ENCODE measurements at regions not wholly inside any gene's neighbourhood (a gene's known extent, or its start where the extent isn't known, plus 50 kb on each side); places are given as distances from the start of the nearest gene placed in this dataset.
"Not testable (repeated sequence)": the region's sequence is repeated elsewhere in the genome, so short reads cannot be mapped to it uniquely, and the experiment has no call there.

DNA sequence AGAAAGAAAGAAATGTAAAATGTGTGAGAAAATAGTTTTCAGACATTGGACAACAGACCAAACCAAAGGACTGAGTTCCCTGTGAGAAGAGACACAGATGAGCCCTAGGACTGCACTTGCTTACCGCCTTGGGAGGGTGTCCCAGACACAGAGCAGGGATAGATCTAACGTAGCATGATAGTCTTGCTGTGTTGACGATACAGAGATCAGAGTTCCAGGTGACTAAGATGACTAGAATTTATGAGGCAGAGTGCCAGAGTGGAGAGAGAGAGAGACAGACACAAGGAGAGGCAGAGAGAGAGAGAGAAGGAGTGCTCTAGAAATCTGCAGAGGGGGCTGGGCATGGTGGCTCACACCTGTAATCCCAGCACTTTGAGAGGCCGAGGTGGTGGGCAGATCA lies 148.2 kb upstream of the LMNTD1 start:
- H3K9me3 ChIP-seq (ENCODE audit: insufficient read depth, low read depth, low read length) = peaks cover 1% of the 10 kb centered on the region; the same call in 1 of the 2 replicates
- no peaks in the 10 kb centered on the region for H3K27me3 ChIP-seq (ENCODE audit: insufficient read depth, low read length, poor library complexity, severe bottlenecking)
- TF ChIP-seq, protein P1, sequence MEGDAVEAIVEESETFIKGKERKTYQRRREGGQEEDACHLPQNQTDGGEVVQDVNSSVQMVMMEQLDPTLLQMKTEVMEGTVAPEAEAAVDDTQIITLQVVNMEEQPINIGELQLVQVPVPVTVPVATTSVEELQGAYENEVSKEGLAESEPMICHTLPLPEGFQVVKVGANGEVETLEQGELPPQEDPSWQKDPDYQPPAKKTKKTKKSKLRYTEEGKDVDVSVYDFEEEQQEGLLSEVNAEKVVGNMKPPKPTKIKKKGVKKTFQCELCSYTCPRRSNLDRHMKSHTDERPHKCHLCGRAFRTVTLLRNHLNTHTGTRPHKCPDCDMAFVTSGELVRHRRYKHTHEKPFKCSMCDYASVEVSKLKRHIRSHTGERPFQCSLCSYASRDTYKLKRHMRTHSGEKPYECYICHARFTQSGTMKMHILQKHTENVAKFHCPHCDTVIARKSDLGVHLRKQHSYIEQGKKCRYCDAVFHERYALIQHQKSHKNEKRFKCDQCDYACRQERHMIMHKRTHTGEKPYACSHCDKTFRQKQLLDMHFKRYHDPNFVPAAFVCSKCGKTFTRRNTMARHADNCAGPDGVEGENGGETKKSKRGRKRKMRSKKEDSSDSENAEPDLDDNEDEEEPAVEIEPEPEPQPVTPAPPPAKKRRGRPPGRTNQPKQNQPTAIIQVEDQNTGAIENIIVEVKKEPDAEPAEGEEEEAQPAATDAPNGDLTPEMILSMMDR (conservative IDR thresholded peaks at IDR 0.05; ENCODE audit: low read length) = no peak
- TF ChIP-seq EZH2phosphoT487 (IDR thresholded peaks at IDR 0.05; ENCODE audit: borderline replicate concordance) = no peak
- peaks cover 9% of the 10 kb centered on the region; the same call in 1 of the 2 replicates for H3F3A ChIP-seq (ENCODE audit: low read depth)
- H3K36me3 ChIP-seq (ENCODE audit: insufficient read depth, low read length) = no peaks in the 10 kb centered on the region
- no peak overlapping the region for H3K4me3 ChIP-seq (ENCODE audit: low read length, poor library complexity, severe bottlenecking)
- H3K9me2 ChIP-seq (replicated peaks; ENCODE audit: low read depth, low read length) = no peaks in the 10 kb centered on the region
- H3K4me2 ChIP-seq (ENCODE audit: low read depth, low read length, poor library complexity, severe bottlenecking) = no peak overlapping the region
- no peak overlapping the region for H2AFZ ChIP-seq (ENCODE audit: low read length)
- no peaks in the 10 kb centered on the region for H3K79me2 ChIP-seq (ENCODE audit: insufficient read depth, low read length)
- peaks cover 57% of the 10 kb centered on the region for H3K4me1 ChIP-seq (ENCODE audit: insufficient read depth, low read length, poor library complexity, severe bottlenecking)
- no peak overlapping the region for H3K9ac ChIP-seq (ENCODE audit: low read depth, low read length, poor library complexity, severe bottlenecking)
- H4K20me1 ChIP-seq (ENCODE audit: insufficient read depth, low read length, poor library complexity, severe bottlenecking) = no peaks in the 10 kb centered on the region

DNA sequence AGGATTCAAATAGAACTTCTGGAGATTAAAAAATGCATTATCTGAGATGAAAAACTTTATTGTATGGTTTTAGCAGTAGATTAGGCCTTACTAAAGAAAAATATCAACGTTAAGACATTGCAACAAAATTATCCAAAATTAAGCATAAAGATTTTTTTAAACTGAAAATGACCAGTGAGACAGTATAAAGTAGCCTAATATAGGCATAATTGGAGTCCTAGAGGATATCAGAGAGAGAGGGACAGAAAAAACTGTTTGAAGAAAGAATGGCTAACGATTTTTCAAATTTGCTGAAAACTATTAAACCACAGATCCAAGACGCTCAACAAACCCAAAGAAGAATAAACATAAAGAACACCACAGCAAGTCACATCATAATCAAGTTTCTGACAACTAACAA lies 149.5 kb upstream of the LMNTD1 start:
- Histone ChIP-seq H3K79me2 (ENCODE audit: insufficient read depth, low read length) (no peaks in the 10 kb centered on the region), H3K9ac (ENCODE audit: low read depth, low read length, poor library complexity, severe bottlenecking) (no peak overlapping the region), H2AFZ (ENCODE audit: low read length) (no peak overlapping the region), H3K4me1 (ENCODE audit: insufficient read depth, low read length, poor library complexity, severe bottlenecking) (peaks cover 56% of the 10 kb centered on the region), H3K9me2 (replicated peaks; ENCODE audit: low read depth, low read length) (no peaks in the 10 kb centered on the region), H3F3A (ENCODE audit: low read depth) (peaks cover 9% of the 10 kb centered on the region; the same call in 1 of the 2 replicates), H3K36me3 (ENCODE audit: insufficient read depth, low read length) (no peaks in the 10 kb centered on the region), H3K27me3 (ENCODE audit: insufficient read depth, low read length, poor library complexity, severe bottlenecking) (no peaks in the 10 kb centered on the region), H3K9me3 (ENCODE audit: insufficient read depth, low read depth, low read length) (peaks cover 14% of the 10 kb centered on the region; the same call in 1 of the 2 replicates), H3K4me2 (ENCODE audit: low read depth, low read length, poor library complexity, severe bottlenecking) (no peak overlapping the region), H3K4me3 (ENCODE audit: low read length, poor library complexity, severe bottlenecking) (no peak overlapping the region), H4K20me1 (ENCODE audit: insufficient read depth, low read length, poor library complexity, severe bottlenecking) (no peaks in the 10 kb centered on the region)
- TF ChIP-seq, protein P1 (conservative IDR thresholded peaks at IDR 0.05; ENCODE audit: low read length) = no peak
- TF ChIP-seq EZH2phosphoT487 (IDR thresholded peaks at IDR 0.05; ENCODE audit: borderline replicate concordance) = no peak

DNA sequence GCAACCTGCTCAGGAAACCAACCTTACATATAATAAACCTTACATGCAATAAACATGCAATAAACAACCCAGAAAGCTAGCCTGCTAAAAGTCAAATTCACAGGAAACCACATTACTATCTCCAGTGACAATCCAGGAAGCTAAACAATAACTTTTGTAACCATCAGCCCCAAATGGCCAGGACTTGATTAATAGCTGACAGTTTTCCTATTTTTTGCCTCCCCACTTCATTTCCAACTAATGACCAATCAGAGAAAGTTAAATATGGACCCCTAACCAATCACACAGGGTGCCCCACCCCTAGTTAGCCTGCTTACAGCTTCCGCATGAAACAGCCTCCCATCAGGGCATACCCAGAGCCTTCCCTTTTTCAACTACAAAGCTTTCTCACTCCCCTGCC lies 152.2 kb upstream of the LMNTD1 start:
- H3K36me3 ChIP-seq (ENCODE audit: insufficient read depth, low read length) = no peaks in the 10 kb centered on the region
- H3K4me3 ChIP-seq (ENCODE audit: low read length, poor library complexity, severe bottlenecking) = peak overlapping the region; percentile 49
- peaks cover 31% of the 10 kb centered on the region for H3K4me1 ChIP-seq (ENCODE audit: insufficient read depth, low read length, poor library complexity, severe bottlenecking)
- H3K9me3 ChIP-seq (ENCODE audit: insufficient read depth, low read depth, low read length) = peaks cover 21% of the 10 kb centered on the region; the same call in 1 of the 2 replicates
- no peaks in the 10 kb centered on the region for H3K9me2 ChIP-seq (replicated peaks; ENCODE audit: low read depth, low read length)
- H2AFZ ChIP-seq (ENCODE audit: low read length) = no peak overlapping the region; the same call in 1 of the 2 replicates
- peaks cover 9% of the 10 kb centered on the region; the same call in 1 of the 2 replicates for H3F3A ChIP-seq (ENCODE audit: low read depth)
- H3K27me3 ChIP-seq (ENCODE audit: insufficient read depth, low read length, poor library complexity, severe bottlenecking) = no peaks in the 10 kb centered on the region
- peak overlapping the region; percentile 66 for H3K4me2 ChIP-seq (ENCODE audit: low read depth, low read length, poor library complexity, severe bottlenecking)
- no peaks in the 10 kb centered on the region for H4K20me1 ChIP-seq (ENCODE audit: insufficient read depth, low read length, poor library complexity, severe bottlenecking)
- TF ChIP-seq, protein P1 (conservative IDR thresholded peaks at IDR 0.05; ENCODE audit: low read length) = no peak
- no peaks in the 10 kb centered on the region for H3K79me2 ChIP-seq (ENCODE audit: insufficient read depth, low read length)
- peak overlapping the region; percentile 49 for H3K9ac ChIP-seq (ENCODE audit: low read depth, low read length, poor library complexity, severe bottlenecking)

DNA sequence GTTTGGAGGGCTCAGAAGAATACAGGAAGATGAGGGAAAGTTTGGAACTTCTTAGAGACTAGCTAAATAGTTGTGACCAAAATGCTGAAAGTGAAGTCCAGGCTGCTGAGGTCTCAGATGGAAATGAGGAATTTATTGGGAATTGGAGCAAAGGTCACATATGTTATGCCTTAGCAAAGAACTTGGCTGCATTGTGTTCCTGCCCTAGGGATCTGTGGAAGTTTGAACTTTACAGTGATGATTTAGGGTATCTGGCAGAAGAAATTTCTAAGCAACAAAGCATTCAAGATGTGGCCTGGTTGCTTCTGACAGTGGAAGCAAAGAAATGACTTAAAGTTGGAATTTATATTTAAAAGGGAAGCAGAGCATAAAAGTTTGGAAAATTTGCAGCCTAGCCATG lies 153.6 kb upstream of the LMNTD1 start:
- H3K36me3 ChIP-seq (ENCODE audit: insufficient read depth, low read length); H3F3A ChIP-seq (ENCODE audit: low read depth); H3K9ac ChIP-seq (ENCODE audit: low read depth, low read length, poor library complexity, severe bottlenecking); H3K27me3 ChIP-seq (ENCODE audit: insufficient read depth, low read length, poor library complexity, severe bottlenecking); H3K4me3 ChIP-seq (ENCODE audit: low read length, poor library complexity, severe bottlenecking); H4K20me1 ChIP-seq (ENCODE audit: insufficient read depth, low read length, poor library complexity, severe bottlenecking); H2AFZ ChIP-seq (ENCODE audit: low read length); H3K4me2 ChIP-seq (ENCODE audit: low read depth, low read length, poor library complexity, severe bottlenecking); H3K9me2 ChIP-seq (replicated peaks; ENCODE audit: low read depth, low read length); H3K79me2 ChIP-seq (ENCODE audit: insufficient read depth, low read length): not testable (repeated sequence)
- peaks cover 21% of the 10 kb centered on the region; the same call in 1 of the 2 replicates for H3K9me3 ChIP-seq (ENCODE audit: insufficient read depth, low read depth, low read length)
- H3K4me1 ChIP-seq (ENCODE audit: insufficient read depth, low read length, poor library complexity, severe bottlenecking) = peaks cover 22% of the 10 kb centered on the region

Measured in Loucy (cell line).